ENCODE measurements at regions not wholly inside any gene's neighbourhood (a gene's known extent, or its start where the extent isn't known, plus 50 kb on each side); places are given as distances from the start of the nearest gene placed in this dataset.

GRCh38 chr10:53700278-53700677 is 927.7 kb upstream of the MBL2 start:
- DNase-seq = no peak
- TF ChIP-seq, protein P1, sequence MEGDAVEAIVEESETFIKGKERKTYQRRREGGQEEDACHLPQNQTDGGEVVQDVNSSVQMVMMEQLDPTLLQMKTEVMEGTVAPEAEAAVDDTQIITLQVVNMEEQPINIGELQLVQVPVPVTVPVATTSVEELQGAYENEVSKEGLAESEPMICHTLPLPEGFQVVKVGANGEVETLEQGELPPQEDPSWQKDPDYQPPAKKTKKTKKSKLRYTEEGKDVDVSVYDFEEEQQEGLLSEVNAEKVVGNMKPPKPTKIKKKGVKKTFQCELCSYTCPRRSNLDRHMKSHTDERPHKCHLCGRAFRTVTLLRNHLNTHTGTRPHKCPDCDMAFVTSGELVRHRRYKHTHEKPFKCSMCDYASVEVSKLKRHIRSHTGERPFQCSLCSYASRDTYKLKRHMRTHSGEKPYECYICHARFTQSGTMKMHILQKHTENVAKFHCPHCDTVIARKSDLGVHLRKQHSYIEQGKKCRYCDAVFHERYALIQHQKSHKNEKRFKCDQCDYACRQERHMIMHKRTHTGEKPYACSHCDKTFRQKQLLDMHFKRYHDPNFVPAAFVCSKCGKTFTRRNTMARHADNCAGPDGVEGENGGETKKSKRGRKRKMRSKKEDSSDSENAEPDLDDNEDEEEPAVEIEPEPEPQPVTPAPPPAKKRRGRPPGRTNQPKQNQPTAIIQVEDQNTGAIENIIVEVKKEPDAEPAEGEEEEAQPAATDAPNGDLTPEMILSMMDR (IDR thresholded peaks at IDR 0.05; ENCODE audit: low read depth, low read length) = no peak

GRCh38 chr10:53699684-53700083 is 927.1 kb upstream of the MBL2 start:
- Histone ChIP-seq H3K36me3 (no peaks in the 10 kb centered on the region), H3K27me3 (no peaks in the 10 kb centered on the region), H3K9me3 (no peaks in the 10 kb centered on the region), H3K4me3 (ENCODE audit: low read depth, low read length) (no peak overlapping the region), H3K4me1 (peaks cover 9% of the 10 kb centered on the region)
- DNase-seq = no peak
- TF ChIP-seq, protein P1 (IDR thresholded peaks at IDR 0.05; ENCODE audit: low read depth, low read length) = no peak

More at GRCh38 chr10:53700278-53700677, 927.7 kb upstream of the MBL2 start:
- Histone ChIP-seq H3K9me3 (no peaks in the 10 kb centered on the region), H3K27me3 (no peaks in the 10 kb centered on the region), H3K4me1 (peaks cover 9% of the 10 kb centered on the region), H3K4me3 (ENCODE audit: low read depth, low read length) (peak overlapping the region; percentile 10; the same call in 1 of the 2 replicates), H3K36me3 (no peaks in the 10 kb centered on the region)

- no peak for DNase-seq
- no peak overlapping the region for H3K4me3 ChIP-seq (ENCODE audit: low read depth, low read length)
- no peaks in the 10 kb centered on the region for H3K36me3 ChIP-seq
- H3K4me1 ChIP-seq = peaks cover 9% of the 10 kb centered on the region
- no peaks in the 10 kb centered on the region for H3K9me3 ChIP-seq
- TF ChIP-seq, protein P1 (IDR thresholded peaks at IDR 0.05; ENCODE audit: low read depth, low read length) = no peak
- no peaks in the 10 kb centered on the region for H3K27me3 ChIP-seq
Observed at GRCh38 chr10:53699231-53699630, 926.6 kb upstream of the MBL2 start.

DNA sequence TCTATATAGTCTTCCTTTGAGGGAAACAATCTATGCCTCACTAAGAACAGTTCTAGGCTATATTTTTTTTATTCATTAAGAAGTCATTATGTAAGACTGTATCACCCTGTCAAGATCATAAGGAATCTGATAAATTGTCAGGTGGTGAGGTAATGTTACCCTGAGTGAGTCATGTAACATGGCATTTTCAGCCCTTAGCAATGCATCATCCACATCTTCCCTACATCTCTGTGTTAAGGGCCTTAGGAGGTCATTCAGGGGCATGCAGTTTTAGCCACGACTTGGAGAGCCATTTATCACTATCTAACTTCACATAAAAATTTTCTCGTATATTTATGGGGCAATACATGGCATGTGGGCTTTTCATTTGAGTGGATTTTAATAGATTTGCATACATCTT is 924.5 kb upstream of the MBL2 start:
- Histone ChIP-seq H3K4me1 (peaks cover 6% of the 10 kb centered on the region), H3K9me3 (no peaks in the 10 kb centered on the region), H3K4me3 (ENCODE audit: low read depth, low read length) (no peak overlapping the region), H3K27me3 (no peaks in the 10 kb centered on the region), H3K36me3 (no peaks in the 10 kb centered on the region)
- TF ChIP-seq, protein P1 (IDR thresholded peaks at IDR 0.05; ENCODE audit: low read depth, low read length) = no peak
- DNase-seq = no peak

DNA sequence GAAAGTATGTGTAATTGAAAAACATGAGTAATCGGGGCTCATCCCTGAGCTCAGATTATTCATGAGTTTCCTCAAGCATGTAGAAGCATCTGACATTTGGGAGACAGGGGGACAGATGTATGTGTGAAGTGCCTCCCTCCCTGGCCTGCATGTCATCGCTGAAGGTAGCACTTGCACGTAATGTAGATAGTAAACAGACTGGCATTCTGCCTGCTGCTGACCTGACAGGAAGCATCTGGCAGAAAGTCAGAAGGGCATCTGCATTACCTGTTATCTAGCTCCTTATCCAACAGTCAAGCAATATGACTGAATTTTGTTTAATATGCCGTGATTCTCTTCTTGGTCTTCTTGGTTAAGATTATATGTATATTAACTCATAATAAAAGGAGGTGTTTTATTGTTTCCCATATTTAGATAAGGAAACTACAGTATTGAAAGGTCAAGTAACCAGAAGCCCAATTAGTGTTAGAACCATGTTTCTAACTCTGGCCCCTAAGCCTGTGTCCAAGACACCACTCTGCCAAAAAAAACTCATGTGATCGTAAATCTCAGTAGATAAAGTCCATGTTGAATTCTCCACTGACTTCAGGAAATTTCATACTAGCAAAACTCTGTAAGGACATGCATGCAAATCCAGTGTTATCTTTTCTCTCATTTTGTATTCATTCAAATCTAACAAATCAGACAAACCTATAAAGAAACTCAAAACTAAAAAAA is 918.1 kb upstream of the MBL2 start:
- DNase-seq = peak; percentile 56
- H3K4me1 ChIP-seq = peaks cover 3% of the 10 kb centered on the region; the same call in 1 of the 2 replicates

GRCh38 chr10:53687800-53688199 is 915.2 kb upstream of the MBL2 start:
- no peaks in the 10 kb centered on the region for H3K27me3 ChIP-seq
- TF ChIP-seq, protein P1 (IDR thresholded peaks at IDR 0.05; ENCODE audit: low read depth, low read length) = no peak
- H3K4me1 ChIP-seq = peaks cover 3% of the 10 kb centered on the region; the same call in 1 of the 2 replicates
- no peaks in the 10 kb centered on the region for H3K36me3 ChIP-seq
- H3K4me3 ChIP-seq (ENCODE audit: low read depth, low read length) = no peak overlapping the region
- no peaks in the 10 kb centered on the region for H3K9me3 ChIP-seq
- no peak for DNase-seq

More for the DNA sequence above, 918.1 kb upstream of the MBL2 start:
- no peaks in the 10 kb centered on the region for H3K36me3 ChIP-seq
- no peak overlapping the region for H3K4me3 ChIP-seq (ENCODE audit: low read depth, low read length)
- no peaks in the 10 kb centered on the region for H3K27me3 ChIP-seq
- no peaks in the 10 kb centered on the region for H3K9me3 ChIP-seq
- TF ChIP-seq, protein P1 (IDR thresholded peaks at IDR 0.05; ENCODE audit: low read depth, low read length) = no peak

Measured in BE2C (cell line).